GOT3 (cell line): ENCODE measurements at regions not wholly inside any gene's neighbourhood (a gene's known extent, or its start where the extent isn't known, plus 50 kb on each side); places are given as distances from the start of the nearest gene placed in this dataset.

ENCODE experiments used
- DNase-seq: peaks from one replicate; lab custom pipeline; 2025; ENCODE audit warnings: mixed read lengths; lab: John Stamatoyannopoulos, UW

- DNase-seq, result no peak
Measured at GRCh38 chr14:61226015-61226654, 55.0 kb downstream of the TMEM30B start.

- no peak for DNase-seq
Measured at GRCh38 chr14:61225344-61225743, 55.8 kb downstream of the TMEM30B start.

GRCh38 chr14:61223552-61223951 lies 57.6 kb downstream of the TMEM30B start:
- no peak for DNase-seq

- DNase-seq, result no peak
Measured at GRCh38 chr14:61222388-61222787, 58.8 kb downstream of the TMEM30B start.

- no peak for DNase-seq
Measured at GRCh38 chr14:61221906-61222305, 59.2 kb downstream of the TMEM30B start.

- no peak for DNase-seq
Measured at GRCh38 chr14:61219673-61220072, 61.5 kb downstream of the TMEM30B start.

GRCh38 chr14:61219256-61219655 lies 61.9 kb downstream of the TMEM30B start:
- DNase-seq, result no peak

GRCh38 chr14:61218767-61219166 lies 62.4 kb downstream of the TMEM30B start:
- no peak for DNase-seq

GRCh38 chr14:61218157-61218556 lies 63.0 kb downstream of the TMEM30B start:
- DNase-seq, result no peak

GRCh38 chr14:61217516-61217915 lies 63.6 kb downstream of the TMEM30B start:
- DNase-seq, result no peak

GRCh38 chr14:61215222-61216020 lies 65.7 kb downstream of the TMEM30B start:
- no peak for DNase-seq

GRCh38 chr14:61213920-61214319 lies 67.2 kb downstream of the TMEM30B start:
- DNase-seq, result no peak

- no peak for DNase-seq
Measured at GRCh38 chr14:61213191-61213621, 67.9 kb downstream of the TMEM30B start.

- no peak for DNase-seq
Measured at GRCh38 chr14:61212546-61212945, 68.6 kb downstream of the TMEM30B start.

- no peak for DNase-seq
Measured at GRCh38 chr14:61211476-61212255, 69.5 kb downstream of the TMEM30B start.

GRCh38 chr14:61203081-61203753 lies 77.9 kb downstream of the TMEM30B start:
- no peak for DNase-seq

- DNase-seq, result no peak
Measured at GRCh38 chr14:61202124-61202523, 79.0 kb downstream of the TMEM30B start.

- DNase-seq, result no peak
Measured at GRCh38 chr14:61201171-61201570, 80.0 kb downstream of the TMEM30B start.

- no peak for DNase-seq
Measured at GRCh38 chr14:61197416-61197815, 83.7 kb downstream of the TMEM30B start.

- no peak for DNase-seq
Measured at GRCh38 chr14:61196792-61197191, 84.3 kb downstream of the TMEM30B start.

- no peak for DNase-seq
Measured at GRCh38 chr14:61196034-61196433, 85.1 kb downstream of the TMEM30B start.

- no peak for DNase-seq
Measured at GRCh38 chr14:61193476-61193875, 87.7 kb downstream of the TMEM30B start.
